Activated CD4-positive, alpha-beta T cell treated with anti-CD3 and anti-CD28 coated beads for 36 hours (primary cell): ENCODE measurements at regions not wholly inside any gene's neighbourhood (a gene's known extent, or its start where the extent isn't known, plus 50 kb on each side); places are given as distances from the start of the nearest gene placed in this dataset.

ENCODE experiments used
- ATAC-seq: fragments of 200-7000 bp; cut with Tn5 transposase; one replicate; pipeline ENCODE4 v1.10.0; 2021; ENCODE audit warnings: mild to moderate bottlenecking, moderate library complexity
- CTCF ChIA-PET: fragments of 350-600 bp; sonication (Branson Sonifier 250); formaldehyde crosslinking; loops from one replicate; lab custom pipeline; 2021; ENCODE audit warnings: antibody characterized with exemption; lab: Charles Lee
- POLR2A ChIA-PET: fragments of 350-600 bp; sonication (Branson Sonifier 250); formaldehyde crosslinking; loops from one replicate; lab custom pipeline; 2021; ENCODE audit warnings: antibody characterized with exemption, inconsistent platforms; lab: Charles Lee
- DNase-seq: peaks from one replicate; pipeline ENCODE4 v3.0.0-alpha.2; 2020
- H3K27ac Mint-ChIP-seq: one replicate; pipeline ENCODE4 v1.8.0; 2021; ENCODE audit warnings: mixed read lengths
- H3K27me3 Mint-ChIP-seq: one replicate; pipeline ENCODE4 v1.8.0; 2021; ENCODE audit warnings: mixed read lengths
- H3K36me3 Mint-ChIP-seq: one replicate; pipeline ENCODE4 v1.8.0; 2021; ENCODE audit warnings: low read depth, mixed read lengths
- H3K4me1 Mint-ChIP-seq: one replicate; pipeline ENCODE4 v1.8.0; 2021; ENCODE audit warnings: mixed read lengths
- H3K4me3 Mint-ChIP-seq: one replicate; pipeline ENCODE4 v1.8.0; 2021; ENCODE audit warnings: mild to moderate bottlenecking, moderate library complexity, mixed read lengths
- H3K9me3 Mint-ChIP-seq: one replicate; pipeline ENCODE4 v1.8.0; 2021; ENCODE audit warnings: low read depth, mixed read lengths
- intact Hi-C, 2 experiments: fragments of 100-400 bp; cut with DNase I in 1 of 2; cut with micrococcal nuclease in 1 of 2; formaldehyde crosslinking; loops; one replicate each; pipeline versions ENCODE4 v1.14.2 to v1.15.1; 2022 to 2024; cut with DNase I, micrococcal nuclease

GRCh38 chr21:24127651-24128050 is 1479.6 kb downstream of the MRPL39 start:
- intact Hi-C loops, result no loop called here
- no peak for DNase-seq
- no peak for ATAC-seq
- Mint-ChIP-seq H3K4me1 (no peaks in the 10 kb centered on the region), H3K36me3 (no peaks in the 10 kb centered on the region), H3K4me3 (no peak overlapping the region), H3K27me3 (no peaks in the 10 kb centered on the region), H3K9me3 (no peaks in the 10 kb centered on the region), H3K27ac (no peak overlapping the region)
- CTCF ChIA-PET, result no interaction called here
- POLR2A ChIA-PET, result no interaction called here

DNA sequence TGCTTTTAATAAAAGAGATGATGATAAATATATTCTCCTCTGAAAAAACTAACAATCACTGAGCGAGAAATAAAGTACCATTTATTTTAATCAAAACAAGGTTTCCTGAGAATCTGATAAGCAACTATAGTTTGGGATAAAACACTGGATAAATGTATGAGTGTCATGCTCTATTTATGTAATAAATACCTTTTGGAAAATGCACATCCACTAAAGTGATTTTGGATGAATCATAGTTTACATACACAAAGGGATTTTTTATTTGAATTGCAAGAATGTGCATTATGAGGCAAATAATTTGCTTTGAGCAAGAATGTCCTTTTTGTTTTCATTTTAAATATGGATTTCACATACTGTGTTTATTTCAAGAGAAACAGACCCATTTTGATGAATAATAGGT is 1483.5 kb downstream of the MRPL39 start:
- Mint-ChIP-seq H3K36me3 (no peaks in the 10 kb centered on the region), H3K4me3 (no peak overlapping the region), H3K4me1 (no peaks in the 10 kb centered on the region), H3K9me3 (no peaks in the 10 kb centered on the region), H3K27ac (no peak overlapping the region), H3K27me3 (no peaks in the 10 kb centered on the region)
- ATAC-seq (no peak), DNase-seq (no peak)
- intact Hi-C loops, result no loop called here
- ChIA-PET POLR2A (no interaction called here), CTCF (no interaction called here)

DNA sequence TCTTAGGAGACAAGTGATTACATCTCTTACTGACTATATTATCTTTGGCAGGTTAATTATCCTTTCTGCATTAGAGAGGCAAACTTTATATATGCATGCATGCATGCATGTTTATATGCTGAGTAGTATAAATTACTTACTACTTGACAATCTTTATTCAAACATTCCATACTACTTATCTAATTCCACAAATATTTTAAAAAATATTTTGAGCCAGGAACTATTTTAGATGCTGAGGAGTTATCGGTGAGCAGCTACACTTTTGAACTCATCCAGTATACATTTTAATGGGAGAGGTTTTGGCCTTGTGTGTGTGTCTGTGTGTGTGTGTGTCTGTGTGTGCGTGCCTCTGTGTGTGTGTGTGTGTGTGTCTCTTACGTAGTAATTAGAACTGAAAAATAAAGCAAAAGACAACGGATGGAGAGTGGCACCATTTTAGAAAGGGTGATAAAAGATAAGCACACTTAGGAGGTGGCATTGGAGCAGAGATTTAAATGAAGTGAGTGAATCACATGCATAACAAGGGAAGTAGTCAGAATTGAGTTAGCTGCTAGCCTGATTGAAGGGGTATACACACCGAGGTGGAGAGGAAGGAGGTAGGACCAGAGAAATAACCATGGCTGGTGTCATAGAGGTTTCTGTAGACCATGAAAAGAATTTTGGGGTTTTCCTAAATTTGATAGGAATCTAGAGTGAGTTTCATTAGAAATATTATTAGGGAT is 1488.4 kb downstream of the MRPL39 start:
- ATAC-seq, result no peak
- POLR2A ChIA-PET, result no interaction called here
- H3K27me3 Mint-ChIP-seq, result no peaks in the 10 kb centered on the region

GRCh38 chr21:24115141-24115540 is 1492.1 kb downstream of the MRPL39 start:
- ATAC-seq (no peak), DNase-seq (no peak)
- ChIA-PET POLR2A (no interaction called here), CTCF (no interaction called here)
- Mint-ChIP-seq H3K9me3 (no peaks in the 10 kb centered on the region), H3K27me3 (no peaks in the 10 kb centered on the region), H3K4me1 (no peaks in the 10 kb centered on the region), H3K36me3 (no peaks in the 10 kb centered on the region), H3K27ac (no peak overlapping the region), H3K4me3 (no peak overlapping the region)
- intact Hi-C loops, result loop anchor here in 1 of 2 experiments (10.0 kb wide), 1 partner anchor 390 kb away; no protein-coding TSS in a partner anchor

More for the DNA sequence above, 1488.4 kb downstream of the MRPL39 start:
- intact Hi-C loops, result loop anchor here in 1 of 2 experiments (10.0 kb wide), 1 partner anchor 386 kb away; no protein-coding TSS in a partner anchor
- H3K27ac Mint-ChIP-seq, result no peak overlapping the region
- H3K4me1 Mint-ChIP-seq, result no peaks in the 10 kb centered on the region
- no peaks in the 10 kb centered on the region for H3K36me3 Mint-ChIP-seq
- DNase-seq, result no peak
- no peaks in the 10 kb centered on the region for H3K9me3 Mint-ChIP-seq
- CTCF ChIA-PET, result no interaction called here
- no peak overlapping the region for H3K4me3 Mint-ChIP-seq

GRCh38 chr21:24112020-24112419 is 1495.3 kb downstream of the MRPL39 start:
- H3K4me3 Mint-ChIP-seq, result no peak overlapping the region
- no peaks in the 10 kb centered on the region for H3K9me3 Mint-ChIP-seq
- POLR2A ChIA-PET, result no interaction called here
- no peak for DNase-seq
- intact Hi-C loops, result loop anchor here in 1 of 2 experiments (10.0 kb wide), 1 partner anchor 393 kb away; no protein-coding TSS in a partner anchor
- no peak overlapping the region for H3K27ac Mint-ChIP-seq
- no peaks in the 10 kb centered on the region for H3K36me3 Mint-ChIP-seq
- CTCF ChIA-PET, result interaction anchor here (1.7 kb wide), 1 partner anchor 17 kb away, joined by 5 read pairs; no protein-coding TSS in a partner anchor
- no peaks in the 10 kb centered on the region for H3K27me3 Mint-ChIP-seq
- H3K4me1 Mint-ChIP-seq, result no peaks in the 10 kb centered on the region
- ATAC-seq, result no peak

GRCh38 chr21:24110846-24111245 is 1496.4 kb downstream of the MRPL39 start:
- ChIA-PET CTCF (no interaction called here), POLR2A (no interaction called here)
- no peak overlapping the region for H3K27ac Mint-ChIP-seq
- intact Hi-C loops, result loop anchor here in 1 of 2 experiments (10.0 kb wide), 1 partner anchor 394 kb away; no protein-coding TSS in a partner anchor
- H3K4me3 Mint-ChIP-seq, result no peak overlapping the region
- H3K9me3 Mint-ChIP-seq, result no peaks in the 10 kb centered on the region
- DNase-seq (no peak), ATAC-seq (no peak)
- no peaks in the 10 kb centered on the region for H3K4me1 Mint-ChIP-seq
- no peaks in the 10 kb centered on the region for H3K36me3 Mint-ChIP-seq
- no peaks in the 10 kb centered on the region for H3K27me3 Mint-ChIP-seq

GRCh38 chr21:24097181-24097580 is 1510.1 kb downstream of the MRPL39 start:
- Mint-ChIP-seq H3K4me1 (no peaks in the 10 kb centered on the region), H3K27me3 (peaks cover 3% of the 10 kb centered on the region), H3K9me3 (no peaks in the 10 kb centered on the region), H3K36me3 (no peaks in the 10 kb centered on the region), H3K27ac (no peak overlapping the region), H3K4me3 (no peak overlapping the region)
- DNase-seq, result no peak
- ChIA-PET POLR2A (no interaction called here), CTCF (interaction anchor here (1.2 kb wide), 1 partner anchor 9 kb away, joined by 3 read pairs; no protein-coding TSS in a partner anchor)
- no peak for ATAC-seq
- intact Hi-C loops, result no loop called here

- no peak for DNase-seq
- no peaks in the 10 kb centered on the region for H3K36me3 Mint-ChIP-seq
- POLR2A ChIA-PET, result no interaction called here
Observed at GRCh38 chr21:24096651-24097050, 1510.6 kb downstream of the MRPL39 start.

GRCh38 chr21:24093032-24093431 is 1514.2 kb downstream of the MRPL39 start:
- no peaks in the 10 kb centered on the region for H3K36me3 Mint-ChIP-seq
- no peaks in the 10 kb centered on the region for H3K27me3 Mint-ChIP-seq
- POLR2A ChIA-PET, result no interaction called here
- intact Hi-C loops, result no loop called here
- H3K9me3 Mint-ChIP-seq, result peaks cover 7% of the 10 kb centered on the region
- CTCF ChIA-PET, result no interaction called here
- ATAC-seq (no peak), DNase-seq (no peak)
- H3K4me3 Mint-ChIP-seq, result no peak overlapping the region
- no peak overlapping the region for H3K27ac Mint-ChIP-seq
- H3K4me1 Mint-ChIP-seq, result no peaks in the 10 kb centered on the region

More at GRCh38 chr21:24096651-24097050, 1510.6 kb downstream of the MRPL39 start:
- Mint-ChIP-seq H3K9me3 (no peaks in the 10 kb centered on the region), H3K27me3 (peaks cover 3% of the 10 kb centered on the region), H3K27ac (no peak overlapping the region), H3K4me3 (no peak overlapping the region), H3K4me1 (no peaks in the 10 kb centered on the region)
- intact Hi-C loops, result no loop called here
- CTCF ChIA-PET, result interaction anchor here (1.2 kb wide), 1 partner anchor 8 kb away, joined by 3 read pairs; no protein-coding TSS in a partner anchor
- no peak for ATAC-seq

GRCh38 chr21:24076179-24076578 is 1531.1 kb downstream of the MRPL39 start:
- H3K4me3 Mint-ChIP-seq, result no peak overlapping the region
- no peak for DNase-seq
- intact Hi-C loops, result no loop called here
- no peak for ATAC-seq
- H3K27me3 Mint-ChIP-seq, result no peaks in the 10 kb centered on the region
- H3K9me3 Mint-ChIP-seq, result peaks cover 3% of the 10 kb centered on the region
- H3K27ac Mint-ChIP-seq, result no peak overlapping the region
- ChIA-PET CTCF (interaction anchor here (1.0 to 1.1 kb wide), 3 partner anchors 10 to 16 kb away, joined by 3 to 4 read pairs (median 3); no protein-coding TSS in a partner anchor), POLR2A (no interaction called here)
- no peaks in the 10 kb centered on the region for H3K36me3 Mint-ChIP-seq
- H3K4me1 Mint-ChIP-seq, result no peaks in the 10 kb centered on the region

DNA sequence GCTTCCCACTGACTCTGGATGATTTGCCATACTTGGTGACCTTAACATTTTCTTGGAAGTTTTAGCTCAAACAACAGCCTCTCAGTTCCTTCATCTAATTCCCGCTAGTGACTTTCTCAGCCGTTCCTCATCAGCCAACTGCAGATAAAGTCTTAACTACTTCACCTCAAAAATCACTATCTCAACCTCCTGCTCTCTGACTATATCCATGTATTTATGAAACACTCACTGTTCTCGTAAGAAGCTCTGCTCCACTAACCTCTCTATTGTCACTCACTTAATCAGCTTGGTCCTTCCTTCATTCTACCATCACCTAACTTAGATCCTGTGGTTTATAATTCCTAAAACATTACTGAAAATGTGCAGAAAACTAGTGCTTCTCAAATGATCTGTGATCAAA is 1551.6 kb downstream of the MRPL39 start:
- ChIA-PET CTCF (no interaction called here), POLR2A (no interaction called here)
- Mint-ChIP-seq H3K9me3 (no peaks in the 10 kb centered on the region), H3K36me3 (no peaks in the 10 kb centered on the region), H3K27ac (no peak overlapping the region), H3K27me3 (no peaks in the 10 kb centered on the region), H3K4me1 (no peaks in the 10 kb centered on the region), H3K4me3 (no peak overlapping the region)
- DNase-seq, result no peak
- ATAC-seq, result no peak
- intact Hi-C loops, result no loop called here

GRCh38 chr21:24050231-24050630 is 1557.0 kb downstream of the MRPL39 start:
- H3K36me3 Mint-ChIP-seq, result no peaks in the 10 kb centered on the region
- no peak overlapping the region for H3K27ac Mint-ChIP-seq
- peaks cover 2% of the 10 kb centered on the region for H3K4me1 Mint-ChIP-seq
- ChIA-PET POLR2A (no interaction called here), CTCF (no interaction called here)
- no peak overlapping the region for H3K4me3 Mint-ChIP-seq
- no peaks in the 10 kb centered on the region for H3K27me3 Mint-ChIP-seq
- DNase-seq (no peak), ATAC-seq (no peak)
- intact Hi-C loops, result no loop called here
- H3K9me3 Mint-ChIP-seq, result no peaks in the 10 kb centered on the region
